Germinal center (tissue), 1 donor: ENCODE measurements at regions not wholly inside any gene's neighbourhood (a gene's known extent, or its start where the extent isn't known, plus 50 kb on each side); places are given as distances from the start of the nearest gene placed in this dataset.

ENCODE experiments used
- DNase-seq: peaks from one replicate; pipeline ENCODE4 v3.0.0; 2012; ENCODE audit warnings: mixed read lengths, low spot score

- no peak for DNase-seq
Measured at GRCh38 chr5:128667152-128667551, 129.1 kb upstream of the FBN2 start.

- DNase-seq: no peak
Measured at GRCh38 chr5:128667751-128668150, 129.7 kb upstream of the FBN2 start.

- no peak for DNase-seq
Measured at GRCh38 chr5:128668921-128669320, 130.9 kb upstream of the FBN2 start.

- DNase-seq: no peak
Measured at GRCh38 chr5:128669803-128670202, 131.8 kb upstream of the FBN2 start.

- DNase-seq: no peak
Measured at GRCh38 chr5:128671943-128672342, 133.9 kb upstream of the FBN2 start.

GRCh38 chr5:128673000-128673399, 135.0 kb upstream of the FBN2 start:
- no peak for DNase-seq

GRCh38 chr5:128673411-128673957, 135.4 kb upstream of the FBN2 start:
- DNase-seq: no peak

- no peak for DNase-seq
Measured at GRCh38 chr5:128673970-128674369, 135.9 kb upstream of the FBN2 start.

GRCh38 chr5:128674837-128675446, 136.9 kb upstream of the FBN2 start:
- DNase-seq: peak; percentile 28

GRCh38 chr5:128681096-128681495, 143.1 kb upstream of the FBN2 start:
- DNase-seq: no peak

GRCh38 chr5:128681764-128682592, 143.9 kb upstream of the FBN2 start:
- no peak for DNase-seq

- DNase-seq: no peak
Measured at GRCh38 chr5:128682669-128683068, 144.6 kb upstream of the FBN2 start.

GRCh38 chr5:128684961-128685360, 146.9 kb upstream of the FBN2 start:
- no peak for DNase-seq

- no peak for DNase-seq
Measured at GRCh38 chr5:128687930-128688329, 149.9 kb upstream of the FBN2 start.

- no peak for DNase-seq
Measured at GRCh38 chr5:128693764-128694163, 155.7 kb upstream of the FBN2 start.

GRCh38 chr5:128695791-128696530, 157.9 kb upstream of the FBN2 start:
- DNase-seq: no peak

GRCh38 chr5:128701301-128701700, 163.3 kb upstream of the FBN2 start:
- DNase-seq: no peak

- no peak for DNase-seq
Measured at GRCh38 chr5:128703322-128703721, 165.3 kb upstream of the FBN2 start.

- no peak for DNase-seq
Measured at GRCh38 chr5:128706269-128706668, 168.2 kb upstream of the FBN2 start.

GRCh38 chr5:128708841-128709240, 170.8 kb upstream of the FBN2 start:
- DNase-seq: no peak

GRCh38 chr5:128711216-128711615, 173.2 kb upstream of the FBN2 start:
- no peak for DNase-seq

- DNase-seq: no peak
Measured at GRCh38 chr5:128714551-128714950, 176.5 kb upstream of the FBN2 start.

- no peak for DNase-seq
Measured at GRCh38 chr5:128722551-128722950, 184.5 kb upstream of the FBN2 start.
